GM18858 (cell line): ENCODE measurements at regions not wholly inside any gene's neighbourhood (a gene's known extent, or its start where the extent isn't known, plus 50 kb on each side); places are given as distances from the start of the nearest gene placed in this dataset.

Experiments used
- ATAC-seq: cut with Tn5 transposase; IDR thresholded peaks from one replicate; pipeline ENCODE4 v1.9.1; 2021; ENCODE audit not compliant: unreplicated experiment

DNA sequence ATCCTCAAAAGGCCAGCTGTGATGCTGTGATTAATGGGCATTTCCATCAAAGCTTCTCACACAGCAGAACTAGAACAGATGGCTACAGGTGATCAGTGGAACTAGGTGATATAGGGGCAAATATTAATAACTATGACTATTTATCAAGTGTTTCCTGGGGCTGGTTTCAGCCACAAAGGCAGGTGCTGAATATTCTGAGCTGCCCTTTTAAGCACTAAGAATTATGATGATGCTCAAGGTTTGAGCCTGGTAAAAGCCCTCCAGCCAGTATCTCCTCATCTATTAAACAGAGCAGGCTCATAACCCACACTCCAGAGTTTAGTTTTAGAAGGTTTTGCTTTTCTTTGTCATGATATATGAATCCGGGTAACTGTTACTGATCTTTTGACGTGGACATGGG lies 129.5 kb upstream of the ACP3 start:
- no peak for ATAC-seq

DNA sequence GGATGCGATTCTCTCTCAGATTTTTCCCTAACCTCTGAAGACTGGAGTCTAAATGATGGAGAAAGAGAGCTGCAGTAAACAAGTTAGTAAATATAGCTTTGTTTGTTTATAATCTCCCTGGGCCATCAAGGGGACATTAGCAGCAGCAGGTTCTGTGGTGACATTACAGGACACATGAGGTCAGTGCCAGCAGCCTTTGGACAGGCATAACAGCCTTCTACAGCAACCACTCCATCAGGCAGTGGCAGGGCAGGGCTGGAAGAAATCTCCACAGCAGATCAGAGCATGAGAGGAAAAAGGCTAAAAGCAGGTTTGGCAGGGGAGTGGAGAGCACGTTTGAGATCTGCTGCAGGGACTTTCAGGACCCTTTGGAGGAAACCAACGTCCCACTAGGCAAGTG lies 127.6 kb upstream of the ACP3 start:
- ATAC-seq, result no peak

DNA sequence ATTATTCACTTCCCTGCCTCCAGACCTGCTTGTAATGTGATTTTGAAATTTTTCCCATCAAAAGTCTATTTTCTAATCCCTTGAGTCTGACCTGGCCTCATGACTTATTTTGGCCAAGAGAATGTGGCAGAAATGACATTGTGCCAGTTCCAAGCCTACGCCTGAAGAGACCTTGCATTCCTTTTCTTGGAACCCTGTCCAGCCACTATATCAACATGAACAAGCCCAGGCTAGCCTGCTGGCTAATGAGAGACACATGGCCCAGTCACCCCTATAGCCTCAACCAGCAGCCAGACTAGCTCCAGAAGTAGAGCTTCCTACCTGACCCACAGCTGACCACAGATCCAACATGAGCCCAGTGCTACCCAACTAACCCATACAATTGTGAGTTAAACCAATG lies 121.1 kb upstream of the ACP3 start:
- ATAC-seq, result no peak

DNA sequence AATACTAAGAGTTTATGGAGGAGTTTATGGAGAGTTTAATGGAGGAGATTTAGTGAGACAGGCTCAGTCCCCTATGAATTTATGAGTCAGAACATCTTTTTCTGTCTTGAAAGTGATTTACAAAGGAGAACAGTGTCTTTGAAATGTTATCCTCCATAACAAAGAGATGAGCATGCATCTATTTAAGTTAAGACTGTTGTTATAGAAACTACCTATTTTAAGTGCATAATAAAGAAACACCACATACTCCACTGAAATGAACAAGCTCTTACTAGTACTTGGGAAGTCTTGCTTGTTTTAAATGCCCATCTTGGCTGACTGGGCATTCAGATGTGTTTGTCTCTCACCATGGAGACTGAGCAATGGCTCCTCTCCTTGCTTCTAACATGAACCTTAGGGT lies 118.7 kb upstream of the ACP3 start:
- no peak for ATAC-seq

DNA sequence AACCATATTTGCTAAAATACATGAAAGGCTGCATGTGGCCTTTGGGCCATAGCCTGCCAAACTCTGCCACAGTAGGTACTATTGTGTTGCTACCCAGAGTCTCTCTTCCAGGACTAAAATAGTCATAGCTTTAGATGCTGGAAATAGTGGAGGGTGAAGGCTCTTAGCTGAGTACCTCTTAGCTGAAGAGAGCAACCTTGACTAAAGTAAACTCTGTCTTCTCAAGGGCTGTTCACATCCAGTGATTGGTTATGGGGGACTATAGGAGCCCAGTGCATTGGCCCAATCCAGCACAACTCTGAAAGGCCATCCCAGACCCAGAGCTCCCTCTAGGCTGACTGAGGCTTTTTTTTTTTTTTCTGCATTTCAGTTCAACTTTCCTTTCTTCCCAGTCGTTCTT lies 117.8 kb upstream of the ACP3 start:
- no peak for ATAC-seq

DNA sequence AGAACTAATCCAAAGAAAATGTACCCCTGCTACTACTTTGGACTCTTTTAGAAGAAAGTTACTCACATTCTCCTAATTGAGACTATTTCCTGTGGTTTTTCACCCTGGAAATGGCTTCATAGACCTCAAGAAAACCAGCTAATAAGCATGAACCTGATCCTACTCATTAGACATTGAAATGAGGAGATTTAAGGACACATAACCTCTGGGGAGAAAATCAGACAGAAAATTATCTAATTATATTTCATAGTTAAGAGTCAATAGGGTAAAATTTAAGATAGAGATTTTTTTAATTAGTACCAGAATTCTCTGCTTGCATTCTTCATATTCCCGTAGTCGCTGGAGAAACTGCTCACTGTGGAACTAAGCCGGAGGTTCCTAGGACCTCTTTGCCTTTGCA lies 114.6 kb upstream of the ACP3 start:
- ATAC-seq, result no peak

DNA sequence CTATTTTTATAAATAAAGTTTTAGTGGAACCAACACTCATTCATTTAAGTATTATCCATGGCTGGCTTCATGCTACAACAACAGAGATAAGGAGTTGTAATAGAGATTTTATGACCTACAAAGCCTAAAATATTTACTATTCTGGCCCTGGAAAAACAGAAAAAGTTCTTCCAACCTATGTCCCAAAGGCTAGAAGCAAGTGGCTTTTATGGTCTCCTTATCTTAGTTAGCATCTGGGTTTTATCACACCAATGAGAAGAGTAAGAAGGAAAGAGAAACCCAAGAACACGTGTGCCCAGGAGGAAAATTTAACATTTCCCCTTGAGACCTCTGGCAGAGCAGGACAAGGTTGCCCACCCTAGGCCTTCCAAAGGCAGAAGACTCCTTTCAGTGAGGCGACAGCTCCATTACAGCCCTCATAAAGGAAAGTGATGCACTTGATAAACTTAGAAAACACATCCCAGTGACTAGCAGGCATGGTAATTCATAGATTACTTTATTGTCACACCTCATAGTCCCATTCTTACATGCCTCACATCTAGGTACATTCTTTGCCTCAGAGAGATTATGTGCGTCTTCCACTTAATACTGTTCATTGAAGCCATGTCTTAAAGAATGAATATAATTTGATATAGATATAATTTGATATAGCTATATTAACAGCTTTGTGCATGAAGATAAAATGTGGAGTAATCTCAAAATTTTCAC lies 113.2 kb upstream of the ACP3 start:
- no peak for ATAC-seq

DNA sequence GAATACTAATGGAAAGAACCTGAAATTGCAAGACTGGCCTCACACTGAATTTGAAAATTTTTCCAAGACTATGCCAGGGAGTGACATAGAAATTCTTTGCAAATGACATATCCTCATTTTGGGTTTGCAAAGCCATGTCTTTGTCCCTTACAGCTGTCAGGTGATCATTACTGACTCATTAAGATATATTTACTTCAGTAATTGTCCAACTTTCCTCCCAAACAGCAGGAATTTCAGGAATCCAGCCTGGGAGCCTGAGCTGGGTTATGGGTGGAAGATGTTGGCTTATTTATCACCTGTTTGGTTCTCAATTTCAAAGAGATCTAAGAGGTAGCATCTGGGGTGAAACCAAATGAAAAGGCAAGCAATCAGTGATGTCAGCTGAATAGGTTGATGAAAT lies 111.6 kb upstream of the ACP3 start:
- ATAC-seq, result no peak

DNA sequence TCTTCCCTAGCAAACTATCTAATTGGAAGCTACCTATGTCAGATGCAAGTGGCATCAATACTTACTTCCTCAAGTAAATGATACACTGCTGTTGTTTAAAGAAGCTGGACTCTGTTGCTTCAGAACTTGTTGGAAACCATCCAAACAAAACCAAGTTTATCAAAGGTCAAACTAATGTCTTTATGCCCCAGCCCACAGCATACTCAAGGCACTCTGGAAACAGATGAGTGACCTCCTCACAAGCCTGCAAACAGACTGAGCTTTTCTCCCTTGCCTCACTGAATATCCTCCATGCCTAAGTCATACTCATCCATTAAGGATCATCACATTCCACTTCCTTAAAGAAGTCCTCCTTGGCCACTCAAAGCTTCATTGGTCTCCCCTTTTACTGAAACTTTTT lies 107.4 kb upstream of the ACP3 start:
- ATAC-seq, result no peak

DNA sequence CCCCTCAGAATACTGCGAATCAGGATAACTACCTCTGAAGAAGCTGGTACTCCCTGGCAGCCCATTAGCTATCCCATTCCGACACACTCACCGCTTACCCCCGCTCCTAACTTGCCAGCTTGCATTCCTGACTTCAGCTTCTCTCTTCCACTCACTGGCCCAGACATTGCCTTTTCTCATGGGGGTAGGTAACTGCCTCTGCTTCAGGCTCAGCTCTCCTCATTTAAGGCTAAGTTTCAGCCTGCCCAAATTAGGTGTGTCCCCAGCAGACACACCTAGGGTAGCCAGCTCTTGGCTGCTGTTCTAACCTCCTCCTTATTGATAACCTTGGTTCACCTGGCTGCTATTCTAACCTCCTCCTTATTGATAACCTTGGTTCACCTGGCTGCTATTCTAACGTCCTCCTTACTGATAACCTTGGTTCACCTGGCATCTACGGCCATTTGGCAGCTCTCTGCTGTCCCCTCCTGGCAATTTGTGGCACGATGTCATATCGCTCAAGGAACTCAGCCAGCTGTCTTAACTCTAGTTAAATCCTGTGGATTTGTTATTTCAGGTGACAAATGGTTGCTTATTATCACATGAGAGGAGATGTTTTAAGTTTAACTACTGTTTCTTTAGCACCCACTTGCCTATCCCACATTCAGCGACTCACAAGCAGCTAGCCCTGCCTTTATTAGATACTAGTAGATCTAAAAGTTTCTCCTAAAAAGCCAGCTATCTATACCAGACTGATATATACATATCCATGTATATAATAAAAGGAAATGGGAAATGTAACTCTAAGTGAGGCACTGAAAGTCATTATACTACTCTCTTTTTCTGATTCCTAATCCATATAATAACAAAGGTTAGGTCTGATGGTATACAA lies 106.5 kb upstream of the ACP3 start:
- no peak for ATAC-seq

DNA sequence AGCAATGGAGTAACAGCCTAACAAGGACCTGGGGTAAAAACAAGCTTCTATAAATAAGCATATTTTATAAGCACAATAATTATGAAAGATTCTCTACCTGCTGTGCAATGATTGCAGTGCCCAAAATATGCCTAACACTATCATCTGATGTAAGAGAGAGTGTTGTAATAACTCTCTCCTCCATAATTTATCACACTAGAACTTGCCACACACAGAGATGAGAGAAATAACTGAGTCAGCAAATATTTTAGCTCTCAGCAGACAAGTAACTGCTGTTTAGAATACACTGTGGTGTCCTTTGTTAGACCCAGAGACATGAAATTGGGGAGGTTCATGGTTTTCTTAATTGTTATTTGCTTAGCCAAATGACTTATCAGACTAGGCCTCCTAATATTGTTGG lies 105.3 kb upstream of the ACP3 start:
- no peak for ATAC-seq

DNA sequence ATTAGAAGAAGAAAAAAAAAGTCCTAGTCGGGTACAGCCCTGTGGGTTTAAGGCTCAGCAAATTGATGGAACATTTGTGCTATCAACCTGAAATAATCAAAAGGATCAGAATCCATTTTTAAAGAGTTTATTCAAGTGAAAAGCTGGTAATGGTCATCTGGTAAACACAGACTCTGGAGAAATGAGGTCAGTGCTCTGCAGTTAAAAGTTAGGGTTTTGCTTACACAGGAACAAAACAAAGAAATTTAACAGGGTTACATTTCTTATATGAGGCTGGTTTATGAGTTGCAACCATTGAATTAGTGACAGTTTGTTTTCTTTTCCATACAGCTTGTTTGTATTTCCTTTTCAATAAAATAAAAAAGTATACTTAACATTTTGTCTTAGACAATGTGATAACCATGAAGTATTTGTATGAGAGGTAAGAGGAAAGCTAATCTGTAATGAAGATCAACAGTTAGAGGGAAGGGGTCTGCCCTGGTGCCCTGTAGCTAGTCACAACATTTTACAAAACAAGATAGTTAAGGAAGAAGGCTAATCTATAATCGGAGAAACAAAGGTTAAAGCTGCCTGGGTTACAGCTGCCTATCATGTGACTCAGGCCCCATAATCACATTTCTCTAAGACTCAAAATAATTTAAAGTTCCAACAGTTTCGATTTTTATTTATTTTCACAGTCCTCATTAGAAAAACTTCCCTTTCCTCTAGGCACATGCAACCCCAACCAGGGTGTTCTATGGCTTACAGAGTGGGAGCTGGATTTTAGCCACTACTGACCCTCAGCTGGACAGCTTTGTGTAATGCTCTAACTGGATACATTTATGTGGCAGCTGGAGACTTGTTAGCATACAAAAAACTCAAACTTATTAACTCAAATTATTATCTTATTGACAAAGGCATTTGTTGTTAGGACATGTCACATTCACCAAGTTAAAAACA lies 98.1 kb upstream of the ACP3 start:
- no peak for ATAC-seq

DNA sequence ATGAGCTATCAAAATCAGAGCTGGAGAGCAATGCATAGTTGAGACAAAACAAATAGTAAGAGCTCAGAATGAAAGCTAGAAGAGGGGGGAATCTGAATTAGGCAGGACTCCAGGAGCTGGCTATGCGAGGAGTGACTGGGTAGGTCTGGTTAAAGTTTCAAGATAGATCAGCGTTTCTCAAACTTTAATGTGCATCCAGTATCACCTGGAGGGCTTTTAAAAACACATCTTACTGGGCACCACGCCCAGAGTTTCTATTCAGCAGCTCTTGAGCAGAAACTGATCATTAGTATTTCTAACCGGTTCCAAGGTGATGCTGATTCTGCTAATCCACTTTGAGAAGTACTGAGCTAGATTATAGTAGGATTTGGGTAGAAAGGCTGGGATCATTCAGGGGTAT lies 96.2 kb upstream of the ACP3 start:
- ATAC-seq, result no peak

DNA sequence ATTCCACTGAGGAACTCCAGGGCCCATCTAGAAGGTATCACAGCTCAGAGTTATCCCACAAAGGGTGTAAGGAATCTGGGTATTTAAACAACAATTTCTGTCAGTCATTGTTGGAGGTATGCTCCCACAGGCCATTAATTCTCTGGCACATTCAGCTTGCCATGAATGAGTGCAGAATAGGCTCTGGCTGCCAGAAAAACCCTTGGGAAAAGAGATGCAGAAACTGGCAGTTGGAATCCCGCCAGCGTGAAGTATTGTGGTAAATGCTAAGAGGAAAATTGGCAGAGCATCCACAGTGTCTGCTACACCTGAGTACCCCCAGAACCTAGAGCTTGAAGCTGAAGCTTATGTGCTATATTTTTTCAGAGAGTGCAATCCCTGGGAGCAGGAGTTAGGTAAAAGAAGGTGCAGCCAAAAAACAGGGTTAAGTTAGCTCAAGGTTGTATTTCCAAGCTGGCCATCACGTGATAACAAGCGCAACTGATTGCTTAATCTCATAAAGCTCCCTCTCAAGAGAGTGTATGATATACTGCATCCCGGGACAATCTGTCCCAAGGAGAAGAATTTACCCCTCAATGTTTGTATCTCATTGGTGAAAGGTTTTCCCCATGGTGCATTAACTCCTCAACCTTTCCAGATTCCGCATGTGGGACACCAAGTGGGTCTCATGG lies 94.2 kb upstream of the ACP3 start:
- ATAC-seq, result no peak

DNA sequence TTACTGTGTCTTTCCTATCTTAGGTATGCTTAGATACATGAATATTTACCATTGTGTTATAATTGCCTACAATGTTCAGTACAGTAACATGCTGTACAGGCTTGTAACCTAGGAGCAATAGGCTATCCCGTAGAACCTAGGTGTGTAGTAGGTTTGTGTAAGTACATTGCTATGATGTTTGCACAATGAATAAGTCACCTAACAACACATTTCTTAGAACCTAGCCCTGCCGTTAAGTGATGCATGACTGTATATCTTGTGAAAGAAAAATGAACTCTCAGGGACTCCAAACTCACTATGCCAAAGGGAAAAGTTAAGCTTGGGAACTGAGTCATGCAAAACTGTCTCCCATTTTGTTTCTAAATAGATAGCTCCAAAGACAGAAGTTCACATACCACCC lies 91.5 kb upstream of the ACP3 start:
- ATAC-seq, result no peak

DNA sequence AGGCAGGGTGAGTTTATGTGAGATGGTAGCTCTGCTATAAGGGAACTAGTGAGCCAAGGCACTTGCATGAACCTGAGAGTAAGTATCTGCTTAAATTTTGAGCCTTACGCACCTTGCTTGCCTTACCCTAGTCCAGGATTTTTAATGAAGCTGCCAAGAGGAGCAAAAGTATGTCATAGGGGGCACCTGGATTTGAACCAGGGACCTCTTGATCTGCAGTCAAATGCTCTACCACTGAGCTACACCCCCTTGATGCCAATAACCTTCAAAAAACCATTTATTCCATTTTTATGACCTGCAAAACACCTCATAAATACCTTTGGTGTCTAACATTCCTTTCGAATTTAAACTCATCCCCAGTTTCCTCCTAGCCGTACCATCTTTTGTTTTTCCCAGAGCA lies 88.3 kb upstream of the ACP3 start:
- no peak for ATAC-seq

DNA sequence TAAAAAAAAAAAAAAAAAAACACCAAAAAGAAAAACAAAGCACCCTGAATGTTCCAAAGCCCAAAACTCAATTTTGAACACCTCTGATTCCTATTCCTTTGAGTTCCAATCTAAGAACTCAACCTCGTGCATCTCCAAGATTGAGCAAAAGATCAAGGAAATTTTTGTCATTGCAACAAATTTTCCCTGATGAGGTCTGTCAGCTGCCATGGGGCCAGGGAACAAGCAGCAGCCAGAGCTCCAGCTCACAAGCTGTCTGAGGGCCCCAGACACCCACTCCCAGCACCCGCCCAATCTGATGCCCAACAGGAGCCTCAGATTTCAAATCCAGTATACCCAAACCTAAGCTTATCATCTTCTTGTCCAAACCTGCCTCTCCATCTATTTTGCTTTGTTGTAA lies 87.6 kb upstream of the ACP3 start:
- ATAC-seq, result no peak

DNA sequence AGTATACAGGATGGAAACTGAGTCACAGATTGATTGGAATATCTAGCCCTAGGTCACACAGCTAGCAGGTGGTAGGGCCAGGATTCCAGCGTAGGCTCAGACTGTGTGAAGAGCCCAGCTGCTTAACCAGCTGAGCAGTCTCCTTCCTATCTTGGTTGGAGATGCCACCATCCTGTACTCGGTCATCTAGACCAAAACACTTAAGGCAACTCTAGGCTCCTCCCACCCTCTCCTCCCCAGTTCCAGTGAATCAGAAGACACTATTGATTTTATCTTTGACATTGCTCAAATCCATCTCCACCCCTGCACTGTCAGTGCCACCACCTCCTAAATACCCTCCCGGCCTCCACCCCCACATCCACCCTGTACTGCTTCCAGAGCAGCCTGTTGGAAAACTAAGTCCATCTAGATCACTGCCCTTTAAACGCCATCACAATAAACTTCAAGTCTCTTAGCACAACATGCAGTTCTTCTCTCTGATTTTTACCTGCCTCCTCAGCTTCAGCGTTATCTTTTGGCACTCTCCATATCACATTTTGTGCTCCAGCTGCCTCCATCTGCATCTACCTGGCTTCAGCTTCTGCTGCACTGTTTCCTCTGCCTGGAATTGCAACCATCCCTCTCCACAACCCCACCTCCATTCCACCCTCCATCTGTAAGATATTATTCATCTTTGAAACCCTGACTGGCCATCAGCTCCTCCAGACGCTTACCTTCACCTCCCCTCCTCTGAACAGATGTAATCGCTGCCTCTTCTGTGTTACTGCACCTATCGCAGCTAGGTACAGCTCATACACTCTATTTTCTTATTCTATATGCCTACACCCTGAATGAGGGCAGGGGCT lies 86.8 kb upstream of the ACP3 start:
- ATAC-seq, result no peak

DNA sequence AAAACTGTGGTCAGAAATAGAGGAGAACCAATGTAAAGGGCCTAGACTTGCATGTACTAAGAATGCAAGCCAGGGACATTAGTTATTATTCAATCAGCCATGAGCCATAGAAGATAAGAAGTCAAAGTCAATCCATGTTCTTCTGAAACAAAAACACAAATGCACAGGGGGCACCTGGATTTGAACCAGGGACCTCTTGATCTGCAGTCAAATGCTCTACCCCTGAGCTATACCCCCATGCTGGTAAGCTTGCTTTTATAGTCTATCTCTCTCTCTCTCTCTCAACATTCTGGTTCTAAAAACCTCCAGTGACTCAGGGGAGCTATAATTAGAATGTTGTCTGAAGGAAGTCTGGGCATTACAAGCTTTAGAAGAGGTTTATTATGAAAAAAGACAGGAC lies 85.6 kb upstream of the ACP3 start:
- ATAC-seq, result no peak

DNA sequence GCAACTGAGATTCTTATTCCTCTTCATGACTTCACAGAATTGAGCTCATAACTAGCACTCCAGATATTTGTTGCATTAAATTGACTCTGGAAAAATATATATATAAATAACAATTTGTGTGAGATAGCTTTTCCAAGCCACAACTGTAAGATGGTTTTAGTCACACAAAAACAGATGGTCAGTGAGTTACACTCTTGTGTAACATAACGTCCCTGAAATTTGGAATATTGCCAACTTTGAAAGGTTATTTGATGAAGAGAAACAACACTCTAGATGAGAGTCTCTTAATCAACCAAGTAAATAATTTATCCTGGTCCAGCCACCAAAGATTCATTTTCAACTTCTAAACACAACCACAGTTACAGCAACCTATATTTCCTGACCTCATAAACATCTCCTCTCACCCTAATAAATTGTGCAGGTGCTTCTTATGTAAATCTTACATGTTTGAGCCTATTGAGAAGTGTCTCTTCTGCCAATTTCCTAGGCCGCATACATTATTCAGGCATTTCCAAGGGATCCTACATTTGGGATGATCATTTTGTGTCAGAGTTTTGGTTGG lies 84.9 kb upstream of the ACP3 start:
- no peak for ATAC-seq
